Activated CD4-positive, alpha-beta T cell treated with anti-CD3 and anti-CD28 coated beads, Interleukin-2, Interleukin-6, amounts not matched to agents 100 ng/mL and 50 ng/mL, durations not matched to agents 16 hours and 8 hours (primary cell): ENCODE measurements at regions not wholly inside any gene's neighbourhood (a gene's known extent, or its start where the extent isn't known, plus 50 kb on each side); places are given as distances from the start of the nearest gene placed in this dataset.

Experiments
- DNase-seq: peaks from one replicate; pipeline ENCODE4 v3.0.0-alpha.2; 2020

DNA sequence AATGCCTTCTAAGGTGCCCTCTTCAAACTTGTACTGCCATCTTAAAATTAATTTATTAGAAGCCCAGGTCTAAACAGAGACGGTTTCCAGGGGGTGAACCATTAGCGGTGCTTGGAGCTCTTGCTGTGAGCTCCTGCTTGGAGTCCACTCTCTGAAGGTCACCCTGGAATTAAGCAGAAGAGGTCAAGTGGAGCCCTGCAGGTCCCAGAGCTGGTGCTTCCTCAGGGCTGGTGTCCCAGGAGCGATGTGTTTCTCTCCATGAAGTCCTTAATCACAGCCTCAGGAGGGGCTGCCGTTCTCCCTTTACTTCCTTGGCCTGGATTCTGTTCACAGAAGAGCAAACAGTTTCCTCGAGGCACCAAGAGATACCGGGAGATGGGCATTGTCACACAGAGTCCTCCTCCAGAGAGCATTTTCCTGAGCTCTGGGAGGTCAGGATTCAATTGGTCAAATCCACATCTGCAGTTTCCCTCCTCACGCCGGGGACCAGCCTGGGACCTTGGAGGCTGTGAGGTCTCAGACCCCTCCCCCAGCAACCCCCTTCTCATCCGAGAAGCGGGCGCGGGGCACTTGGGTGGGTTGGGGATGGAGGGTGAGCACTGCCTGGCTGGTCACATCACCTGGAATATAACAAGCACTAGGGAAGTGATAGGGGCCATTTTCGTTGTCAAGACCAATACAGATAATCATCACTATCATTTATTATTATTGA is 310.4 kb downstream of the AJAP1 start:
- no peak for DNase-seq

DNA sequence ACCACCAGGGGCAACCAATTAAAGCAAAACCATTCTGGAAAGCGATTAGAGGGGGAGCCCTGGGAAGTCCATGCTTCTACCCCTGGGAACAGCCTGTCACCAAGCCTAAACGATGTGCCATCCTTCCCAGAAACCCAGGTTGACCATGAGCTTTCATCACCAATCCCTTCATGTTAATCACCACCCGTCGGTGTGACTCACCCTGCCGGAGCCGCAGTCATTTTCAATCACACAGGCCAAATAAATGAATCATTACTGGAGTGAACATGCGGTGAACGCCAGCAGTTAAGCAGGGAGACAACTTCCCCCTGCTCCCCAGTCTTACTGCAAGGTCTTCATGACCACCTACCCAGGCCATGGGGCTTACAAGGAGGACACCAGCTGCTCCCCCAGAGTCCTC is 308.8 kb downstream of the AJAP1 start:
- no peak for DNase-seq

DNA sequence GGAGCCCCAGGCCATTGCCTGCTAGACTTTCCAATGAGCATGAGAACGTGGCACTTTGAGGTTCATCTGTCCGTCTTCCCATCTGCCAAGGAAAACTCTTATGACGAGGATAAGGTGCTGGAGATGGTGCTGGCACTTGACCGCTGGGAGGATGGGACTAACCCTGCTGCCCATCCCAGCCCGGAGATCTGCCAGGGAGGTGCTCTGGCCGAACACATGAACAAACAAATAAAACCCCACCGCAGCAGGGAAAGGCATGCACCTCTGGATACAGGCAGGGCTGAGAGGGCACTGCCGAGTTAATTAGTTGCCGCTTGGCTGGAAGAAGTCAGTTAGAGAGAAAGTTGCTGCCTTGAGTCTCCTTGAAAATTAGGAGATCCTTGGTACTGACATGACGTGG is 308.4 kb downstream of the AJAP1 start:
- no peak for DNase-seq

DNA sequence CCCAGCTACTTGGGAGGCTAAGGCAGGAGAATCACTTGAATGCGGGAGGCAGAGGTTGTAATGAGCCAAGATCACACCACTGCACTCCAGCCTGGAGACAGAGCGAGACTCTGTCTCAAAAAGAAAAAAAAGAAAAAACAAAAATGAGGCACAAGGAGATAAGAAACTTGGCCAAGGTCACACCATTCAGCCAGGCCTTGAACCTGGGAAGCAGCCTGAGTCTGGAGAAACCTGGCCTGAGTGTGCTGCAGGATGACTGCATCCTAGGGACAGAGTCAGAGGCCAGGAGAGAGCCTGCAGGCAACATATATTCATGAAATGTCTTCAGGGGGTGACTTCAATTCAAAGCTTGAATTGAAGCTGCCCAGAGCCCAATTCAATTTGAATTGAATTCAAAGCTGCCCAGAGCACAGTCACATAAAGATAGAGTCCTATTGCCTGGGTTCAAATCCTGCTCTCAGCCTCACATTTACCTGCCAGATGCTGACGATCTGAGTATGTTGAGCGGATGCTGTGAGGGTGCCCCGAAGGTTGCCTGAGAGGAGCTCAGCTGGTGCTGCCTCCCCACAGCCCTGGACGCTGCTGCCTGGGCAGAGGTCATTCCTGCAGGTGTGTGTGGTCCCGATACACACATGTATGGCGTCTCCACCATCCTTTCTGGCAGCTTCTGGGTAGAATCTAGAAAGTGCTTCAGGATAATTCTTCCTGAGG is 307.7 kb downstream of the AJAP1 start:
- no peak for DNase-seq

DNA sequence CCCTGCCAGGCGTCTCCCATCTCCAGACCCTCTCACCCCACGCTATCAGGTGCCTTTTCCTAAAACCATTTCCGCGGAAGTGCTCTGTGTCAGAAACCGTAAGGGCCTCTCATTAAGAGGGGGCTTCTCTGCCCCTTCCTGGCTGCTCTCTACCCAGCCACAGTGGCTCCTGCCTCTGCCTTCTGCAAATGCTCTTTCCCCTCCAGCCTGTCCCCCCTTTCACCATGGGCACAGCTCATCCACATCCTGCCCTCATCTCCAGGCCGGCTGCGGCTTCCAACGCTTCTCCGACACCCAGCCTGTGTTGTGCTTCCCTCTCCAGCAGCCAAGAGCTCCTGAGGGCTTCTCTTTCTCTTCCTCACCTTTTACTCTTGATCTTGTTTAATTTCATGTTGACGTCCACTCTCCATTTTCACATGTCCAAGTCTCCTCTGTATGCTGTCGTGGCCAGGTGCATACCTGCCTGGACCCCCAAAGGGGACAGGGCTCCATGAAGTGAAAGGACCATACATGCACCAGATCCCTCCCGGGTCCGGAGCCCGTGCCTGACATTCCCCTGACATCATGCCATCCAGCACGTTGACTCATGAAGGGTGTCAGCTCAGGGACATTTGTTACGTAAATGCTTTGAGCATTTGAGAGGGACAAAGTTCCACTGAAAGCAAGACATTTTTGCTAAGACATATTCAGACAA is 306.5 kb downstream of the AJAP1 start:
- no peak for DNase-seq

DNA sequence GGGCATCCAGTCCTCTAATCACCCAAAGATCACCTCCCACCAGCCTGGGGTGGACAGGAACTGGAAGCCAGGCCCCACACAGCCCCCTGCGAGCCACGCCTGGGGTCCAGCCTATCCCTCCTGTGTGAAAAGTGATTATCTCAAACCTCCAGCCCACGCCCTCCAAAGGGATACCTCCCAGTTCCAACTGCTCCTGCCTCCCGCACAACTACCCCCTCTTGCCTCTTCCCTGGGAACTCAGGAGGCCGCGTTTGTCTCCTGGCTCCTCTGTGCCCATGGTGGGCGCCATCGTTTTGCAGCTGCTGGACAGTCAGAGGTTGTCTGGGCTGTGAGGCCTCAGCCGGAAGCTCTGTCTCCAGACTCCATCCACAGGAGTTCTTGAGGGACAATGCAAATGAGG is 305.9 kb downstream of the AJAP1 start:
- DNase-seq = no peak

DNA sequence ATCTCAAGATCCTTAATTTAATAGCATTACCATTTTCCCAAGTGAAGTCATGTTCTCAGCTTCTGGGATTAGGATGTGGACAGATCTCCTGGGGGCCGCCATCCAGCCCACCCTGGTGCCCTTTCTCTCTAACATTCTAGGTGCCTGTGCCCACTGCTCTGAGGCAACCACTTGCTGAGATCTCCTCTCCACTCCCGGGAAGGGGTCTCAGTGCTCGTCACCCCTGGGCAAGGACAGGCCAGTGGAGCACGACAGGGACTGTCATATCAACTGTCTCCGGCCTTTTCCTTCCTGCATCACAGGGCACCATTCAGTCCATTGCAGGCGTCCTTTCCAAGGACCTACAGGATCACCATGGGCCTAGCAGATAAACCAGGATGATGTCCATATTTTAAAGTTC is 304.8 kb downstream of the AJAP1 start:
- DNase-seq = no peak

DNA sequence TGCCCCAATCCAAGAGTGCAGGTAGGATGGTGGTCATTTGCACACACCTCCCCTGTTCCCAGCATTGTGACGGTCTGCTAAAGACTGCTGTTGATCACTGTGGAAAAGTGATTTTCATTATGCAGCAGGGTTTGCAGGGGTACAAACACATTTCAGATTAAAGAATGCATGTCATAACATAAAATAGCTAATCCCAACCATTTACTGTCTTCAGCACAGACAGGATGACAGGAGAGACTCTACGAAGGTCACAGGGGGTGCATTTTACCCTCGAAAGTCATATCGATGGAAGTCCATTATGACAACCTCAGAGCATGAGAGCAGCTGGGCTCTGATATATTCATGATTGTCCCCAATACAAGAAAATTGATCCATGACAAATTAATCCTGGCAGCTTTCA is 302.6 kb downstream of the AJAP1 start:
- DNase-seq = no peak

DNA sequence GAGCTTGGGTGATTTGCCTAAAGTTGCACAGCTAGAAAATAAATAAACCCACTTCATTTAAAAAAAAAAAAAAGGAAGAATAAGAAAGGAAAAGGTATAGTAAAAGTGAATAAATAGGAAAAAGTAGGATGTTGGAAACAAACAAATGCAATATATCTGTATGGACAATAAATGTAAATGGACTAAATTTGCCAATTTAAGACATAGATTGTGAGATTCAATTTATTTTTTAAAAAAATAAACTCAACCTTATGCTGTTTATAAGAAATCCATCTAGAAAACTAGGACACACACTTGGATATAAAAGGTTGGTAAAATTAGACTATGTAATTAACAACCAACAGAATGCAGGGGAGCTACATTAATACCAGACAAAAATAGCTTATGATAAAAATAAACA is 300.0 kb downstream of the AJAP1 start:
- DNase-seq = no peak

DNA sequence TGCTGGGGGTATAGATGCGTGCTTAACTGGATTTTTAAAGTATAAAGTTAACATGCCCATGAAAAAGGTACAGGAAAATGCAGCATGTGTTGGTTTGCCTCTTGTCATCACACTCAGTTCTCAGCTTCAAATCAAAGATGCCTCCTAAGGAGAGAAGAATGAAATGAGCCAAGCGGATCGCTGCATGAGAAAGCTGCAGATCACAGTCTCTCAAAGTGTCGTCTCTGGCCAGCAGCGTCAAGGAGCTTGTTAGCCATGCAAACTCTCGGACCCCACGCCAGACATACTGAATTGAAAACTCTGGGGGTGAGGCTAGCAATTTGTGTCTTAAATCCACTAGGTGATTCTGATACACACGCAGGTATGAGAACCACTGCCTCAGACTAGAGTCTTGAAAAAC is 297.2 kb downstream of the AJAP1 start:
- DNase-seq = no peak

DNA sequence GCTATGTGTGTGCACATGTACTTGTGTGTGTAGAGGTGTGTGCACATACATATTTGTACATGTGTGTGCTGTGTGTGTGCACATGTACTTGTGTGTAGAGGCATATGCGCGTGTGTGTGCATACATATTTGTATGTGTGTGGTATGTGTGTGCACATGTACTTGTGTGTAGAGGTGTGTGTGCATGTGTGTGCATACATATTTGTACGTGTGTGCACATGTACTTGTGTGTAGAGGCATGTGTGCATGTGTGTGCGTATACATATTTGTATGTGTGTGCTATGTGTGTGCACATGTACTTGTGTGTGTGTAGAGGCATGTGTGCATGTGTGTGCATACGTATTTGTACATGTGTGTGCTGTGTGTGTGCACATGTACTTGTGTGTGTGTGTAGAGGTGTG is 291.9 kb downstream of the AJAP1 start:
- no peak for DNase-seq

DNA sequence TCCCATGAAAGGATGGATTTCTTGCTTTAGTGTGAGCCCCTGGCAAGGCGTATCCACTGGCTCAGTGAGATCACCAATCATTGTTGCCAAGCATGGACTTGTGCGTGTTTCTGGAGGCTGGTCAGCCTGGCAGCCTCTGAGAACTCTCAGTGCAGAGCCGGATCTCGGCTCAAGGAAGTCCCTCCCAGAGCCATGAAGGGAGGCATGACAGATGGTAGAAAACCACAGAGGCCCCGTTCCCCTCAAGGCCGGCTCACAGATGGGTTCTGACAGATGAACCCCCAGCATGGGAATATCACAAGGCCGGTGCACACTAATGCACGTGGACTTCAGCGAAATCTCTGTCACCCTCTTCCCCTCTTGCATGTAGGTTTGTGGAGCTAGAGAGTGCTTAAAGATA is 290.5 kb downstream of the AJAP1 start:
- no peak for DNase-seq

DNA sequence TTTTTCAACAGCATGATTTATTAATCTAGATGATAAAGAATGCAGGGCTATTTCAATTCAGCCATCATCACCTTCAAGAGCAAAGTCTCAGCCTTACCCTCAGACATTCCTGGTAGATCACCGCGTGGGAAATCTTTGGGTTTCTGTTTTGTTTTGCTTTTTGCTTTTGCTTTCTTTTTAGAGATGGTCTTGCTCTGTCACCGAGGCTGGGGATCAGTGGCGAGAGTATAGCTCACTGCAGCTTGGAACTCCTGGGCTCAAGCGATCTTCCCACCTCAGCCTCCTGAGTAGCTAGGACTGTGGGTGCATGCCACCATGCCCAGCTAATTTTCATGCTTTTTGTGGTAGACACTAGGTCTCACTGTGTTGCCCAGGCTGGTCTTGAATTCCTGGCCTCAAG is 289.7 kb downstream of the AJAP1 start:
- DNase-seq = no peak

DNA sequence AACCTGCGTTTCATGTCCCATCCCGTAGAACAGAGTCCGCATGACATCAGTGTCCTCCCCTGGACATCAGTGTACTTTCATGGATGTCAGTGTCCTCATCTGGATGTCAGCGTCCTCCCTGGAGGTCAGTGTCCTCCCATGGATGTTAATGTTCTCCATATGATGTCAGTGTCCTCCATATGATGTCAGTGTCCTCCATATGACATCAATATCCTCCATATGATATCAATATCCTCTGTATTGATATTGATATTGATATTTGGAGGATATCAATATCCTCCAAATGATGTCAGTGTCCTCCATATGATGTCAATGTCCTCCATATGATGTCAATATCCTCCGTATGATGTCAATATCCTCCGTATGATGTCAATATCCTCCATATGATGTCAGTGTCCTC is 284.9 kb downstream of the AJAP1 start:
- no peak for DNase-seq

DNA sequence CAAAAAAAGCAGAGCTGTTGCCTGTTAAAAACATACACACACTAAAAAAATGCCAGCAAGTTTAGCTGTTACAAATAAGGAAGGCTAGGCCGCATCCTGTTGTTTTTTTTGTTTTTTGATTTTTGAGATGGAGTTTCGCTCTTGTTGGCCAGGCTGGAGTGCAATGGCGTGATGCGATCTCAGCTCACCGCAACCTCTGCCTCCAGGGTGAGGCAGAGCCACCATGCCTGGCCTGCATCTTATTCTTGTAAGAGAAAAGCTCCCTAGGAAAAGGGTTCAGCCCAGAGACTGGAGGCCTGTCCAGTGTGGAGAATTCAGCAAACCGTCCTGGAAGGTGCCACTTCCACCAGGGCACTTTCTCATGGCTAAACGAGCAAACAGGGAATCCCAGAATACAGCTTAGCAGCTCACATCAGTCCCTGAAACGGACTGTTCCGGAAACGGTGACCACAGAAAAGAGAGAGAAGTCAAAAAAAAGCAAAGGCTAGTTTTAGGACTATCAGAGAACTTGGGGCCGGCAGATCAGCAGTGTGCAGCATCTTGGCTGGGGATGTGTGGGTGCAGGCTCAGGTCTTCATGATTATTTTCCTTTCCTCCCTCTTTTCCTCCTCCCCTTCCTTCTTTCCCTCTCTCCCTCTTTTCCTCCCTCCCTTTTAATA is 283.6 kb downstream of the AJAP1 start:
- no peak for DNase-seq

DNA sequence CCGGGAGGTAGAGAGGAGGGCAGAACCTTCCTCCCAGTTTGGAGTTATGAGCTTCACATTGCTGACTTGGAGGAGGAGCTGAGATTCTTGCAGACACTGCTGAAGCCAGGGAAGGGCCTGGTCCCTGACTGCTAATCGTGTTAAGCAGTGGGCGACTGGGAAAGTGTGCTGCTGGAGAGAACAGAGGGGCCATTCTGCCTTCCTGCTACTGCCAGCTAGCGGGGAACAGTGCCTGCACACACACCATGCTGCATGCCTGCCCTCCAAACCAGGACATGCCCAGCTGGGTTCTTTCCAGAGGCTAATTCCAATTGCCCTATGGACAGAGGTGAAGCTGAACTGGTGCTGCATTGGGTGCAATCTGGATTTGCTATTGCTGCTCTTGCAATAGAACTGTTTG is 281.4 kb downstream of the AJAP1 start:
- no peak for DNase-seq

DNA sequence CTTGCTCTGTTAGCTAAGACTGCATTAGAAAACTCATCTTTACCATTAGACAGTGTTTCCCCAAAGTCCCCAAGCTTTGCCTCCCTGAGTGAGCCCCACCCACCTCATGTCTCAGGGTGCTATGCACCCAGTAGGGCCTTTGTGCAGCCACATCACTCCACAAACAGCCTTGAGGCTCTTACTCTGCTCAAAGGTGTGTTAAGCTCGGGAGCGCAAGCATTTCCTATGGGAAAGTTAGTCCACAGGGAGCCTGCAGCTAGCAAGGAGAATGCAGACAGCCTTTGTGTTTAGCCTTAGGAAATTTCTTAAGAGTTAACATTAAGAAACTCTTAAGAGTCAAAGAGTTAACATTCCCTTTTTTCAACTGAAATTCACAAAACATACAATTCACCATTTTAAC is 278.8 kb downstream of the AJAP1 start:
- DNase-seq = no peak

DNA sequence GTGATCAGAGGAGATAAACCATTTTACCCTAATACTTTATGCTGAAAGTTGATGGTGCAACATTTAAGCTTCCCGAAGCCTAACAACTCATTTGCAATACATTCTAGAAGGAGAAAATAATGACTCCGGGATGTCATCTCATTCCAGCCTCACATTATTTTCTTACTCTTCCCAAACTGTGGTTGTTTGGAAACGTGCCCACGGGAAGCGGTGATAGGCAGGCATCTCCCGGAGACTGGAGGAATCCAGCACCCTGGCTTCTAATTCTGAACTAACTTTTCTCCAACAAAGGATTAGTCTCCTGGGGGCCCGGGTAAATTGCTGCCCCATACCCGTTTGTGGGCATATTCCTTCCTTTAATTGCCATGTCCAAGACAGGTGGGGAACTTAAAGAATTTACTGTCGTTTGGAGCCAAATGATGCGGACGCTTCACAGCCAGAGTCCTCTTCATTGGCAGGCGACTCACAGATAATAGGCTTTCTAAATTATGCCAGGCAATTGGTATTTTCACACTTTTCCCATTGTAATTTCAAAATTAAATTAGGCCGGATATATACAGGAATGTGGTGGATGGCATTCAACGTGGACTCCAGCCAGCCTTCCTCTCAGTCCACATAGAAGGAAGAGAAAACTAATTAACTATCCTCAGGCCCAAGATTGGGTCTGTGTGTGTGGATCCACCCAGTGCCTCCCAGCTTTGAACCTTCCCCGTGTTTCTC is 278.1 kb downstream of the AJAP1 start:
- no peak for DNase-seq

DNA sequence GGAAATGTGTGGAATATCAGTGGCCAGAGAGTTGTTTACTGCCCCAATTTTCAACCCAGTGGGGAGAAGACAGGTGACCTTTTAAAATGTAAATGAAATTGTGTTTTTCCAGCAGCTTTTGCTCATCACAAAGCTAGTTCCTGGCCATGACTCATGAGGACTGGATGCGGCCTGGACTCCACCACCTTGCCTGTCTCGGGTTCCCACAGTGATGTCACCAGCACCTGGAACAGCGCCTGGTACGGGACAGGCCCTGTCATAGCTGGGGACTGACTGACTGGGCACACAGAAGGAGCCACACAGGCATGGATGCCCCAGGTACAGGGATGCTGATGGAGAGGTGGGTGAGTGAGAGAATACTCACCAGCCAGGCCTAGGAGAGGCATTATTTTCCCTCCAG is 277.1 kb downstream of the AJAP1 start:
- DNase-seq = no peak

DNA sequence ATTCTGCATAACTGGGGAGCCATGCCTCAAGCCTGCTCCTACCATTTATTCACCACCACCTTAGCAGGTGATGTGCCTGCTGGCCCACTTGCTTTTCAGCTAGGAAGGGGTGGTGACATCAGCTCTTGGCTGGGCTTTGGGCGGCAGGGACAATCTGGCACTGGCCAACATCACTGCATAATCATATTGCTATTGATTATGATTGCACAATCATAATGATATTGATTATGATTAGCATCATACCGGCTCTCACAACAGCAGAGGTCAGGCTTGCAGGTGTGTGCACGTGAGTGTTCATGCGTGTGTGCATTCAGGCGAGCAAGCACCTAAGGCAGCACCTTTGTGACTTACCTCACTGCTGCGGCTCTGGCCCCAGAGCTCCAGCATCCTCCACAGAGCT is 273.8 kb downstream of the AJAP1 start:
- DNase-seq = no peak

DNA sequence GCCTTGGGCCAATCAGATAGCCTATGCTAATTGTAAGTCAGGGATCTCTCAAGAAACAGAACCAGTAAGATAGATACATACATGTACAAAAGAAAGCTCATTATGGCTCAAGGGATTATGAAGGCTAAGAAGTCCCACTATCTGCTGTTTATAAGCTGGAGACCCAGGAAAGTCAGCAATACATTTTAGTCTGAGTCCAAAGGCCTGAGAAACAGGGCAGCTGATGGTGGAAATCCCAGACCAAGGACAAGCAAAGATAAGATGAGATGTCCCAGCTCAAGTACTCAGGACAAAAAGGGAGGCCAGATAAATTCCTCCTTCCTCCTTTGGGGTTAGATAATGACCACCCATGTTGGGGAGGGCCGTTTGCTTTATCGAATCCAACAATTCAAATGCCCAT is 269.9 kb downstream of the AJAP1 start:
- no peak for DNase-seq

DNA sequence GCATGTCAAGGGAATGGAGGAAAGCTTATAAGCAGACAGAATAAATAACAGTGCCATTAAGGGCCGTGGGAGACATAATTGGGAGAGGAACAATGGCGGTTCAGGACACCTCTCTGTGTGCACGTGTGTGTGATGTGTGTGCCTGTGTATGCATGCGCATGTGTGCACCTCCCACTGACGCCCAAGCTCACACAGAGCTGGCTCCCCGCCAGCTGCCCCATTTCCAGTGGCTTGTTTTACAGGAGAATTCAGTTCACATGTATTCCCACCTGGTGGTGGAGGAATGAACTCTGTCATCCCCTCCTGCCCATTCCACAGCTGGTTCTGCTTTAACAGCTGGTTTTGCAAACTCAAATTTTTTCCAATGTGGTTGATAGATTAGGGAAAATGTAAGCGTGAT is 262.2 kb downstream of the AJAP1 start:
- no peak for DNase-seq

DNA sequence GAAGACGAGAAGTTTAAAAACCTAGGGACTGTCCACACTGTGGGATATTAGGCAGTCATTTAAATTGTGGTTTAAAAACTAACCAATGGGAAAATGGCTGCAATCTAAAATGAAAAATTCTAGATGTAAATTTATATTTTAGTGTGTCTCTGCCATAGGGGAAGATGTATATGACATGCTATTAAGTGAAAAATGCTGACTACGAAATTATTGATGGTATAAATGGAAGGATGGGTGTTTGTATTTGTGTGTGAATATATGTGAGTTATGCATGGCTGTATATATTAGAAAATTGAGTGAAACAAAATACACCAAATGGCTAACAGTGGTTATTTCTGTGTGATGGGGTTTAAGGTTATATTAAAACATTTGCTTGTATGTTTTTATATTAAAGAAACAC is 260.7 kb downstream of the AJAP1 start:
- DNase-seq = no peak
